Osteocyte (in vitro differentiated cells): ENCODE measurements at regions not wholly inside any gene's neighbourhood (a gene's known extent, or its start where the extent isn't known, plus 50 kb on each side); places are given as distances from the start of the nearest gene placed in this dataset.
A peak's percentile ranks its signal among the peaks of the same experiment; 100 is the strongest.
"Not testable (repeated sequence)": the region's sequence is repeated elsewhere in the genome, so short reads cannot be mapped to it uniquely, and the experiment has no call there.

Source experiments
- DNase-seq: peaks from one replicate; pipeline ENCODE4 v3.0.0; 2021; ENCODE audit warnings: mixed read lengths; ENCODE audit not compliant: unreplicated experiment; ENCODE audit errors: extremely low spot score
- H3K27ac Mint-ChIP-seq: one replicate; pipeline ENCODE4 v1.8.0; 2021; ENCODE audit warnings: mild to moderate bottlenecking, mixed read lengths; ENCODE audit not compliant: unreplicated experiment
- H3K27me3 Mint-ChIP-seq: one replicate; pipeline ENCODE4 v1.8.0; 2021; ENCODE audit warnings: mixed read lengths; ENCODE audit not compliant: unreplicated experiment
- H3K36me3 Mint-ChIP-seq: one replicate; pipeline ENCODE4 v1.8.0; 2021; ENCODE audit warnings: mixed read lengths; ENCODE audit not compliant: unreplicated experiment
- H3K4me1 Mint-ChIP-seq: one replicate; pipeline ENCODE4 v1.8.0; 2021; ENCODE audit warnings: mixed read lengths; ENCODE audit not compliant: unreplicated experiment
- H3K4me3 Mint-ChIP-seq: one replicate; pipeline ENCODE4 v1.8.0; 2021; ENCODE audit warnings: mild to moderate bottlenecking, moderate library complexity, mixed read lengths; ENCODE audit not compliant: unreplicated experiment
- H3K9me3 Mint-ChIP-seq: one replicate; pipeline ENCODE4 v1.8.0; 2021; ENCODE audit warnings: mixed read lengths; ENCODE audit not compliant: unreplicated experiment
- TF ChIP-seq, protein P1 (sequence below): fragments of 200-600 bp; sonication (generic); IDR thresholded peaks from 2 replicates; pipeline ENCODE4 v1.5.0; 2021; ENCODE audit warnings: antibody characterized with exemption, mild to moderate bottlenecking, moderate library complexity

DNA sequence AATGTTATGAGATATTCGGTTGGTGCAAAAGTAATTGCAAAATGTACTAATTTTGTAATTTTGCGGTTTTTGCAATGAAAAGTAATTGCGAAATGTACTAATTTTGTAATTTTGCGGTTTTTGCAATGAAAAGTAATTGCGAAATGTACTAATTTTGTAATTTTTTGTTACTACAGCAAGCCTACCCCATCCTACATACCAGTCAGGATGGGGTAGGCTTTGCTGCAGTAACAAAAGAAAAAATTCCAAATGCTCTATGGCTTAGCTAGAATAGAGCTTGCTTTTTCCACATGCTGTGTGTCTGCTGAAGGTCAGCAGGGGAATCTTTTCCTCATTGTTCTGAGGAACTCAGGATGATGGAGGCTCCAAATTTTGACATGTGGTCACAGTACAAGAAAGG is 83.3 kb upstream of the GPRC5B start:
- Mint-ChIP-seq H3K9me3 (no peaks in the 10 kb centered on the region), H3K27me3 (no peaks in the 10 kb centered on the region), H3K27ac (no peak overlapping the region), H3K36me3 (no peaks in the 10 kb centered on the region), H3K4me1 (no peaks in the 10 kb centered on the region), H3K4me3 (no peak overlapping the region)
- no peak for DNase-seq
- TF ChIP-seq, protein P1, sequence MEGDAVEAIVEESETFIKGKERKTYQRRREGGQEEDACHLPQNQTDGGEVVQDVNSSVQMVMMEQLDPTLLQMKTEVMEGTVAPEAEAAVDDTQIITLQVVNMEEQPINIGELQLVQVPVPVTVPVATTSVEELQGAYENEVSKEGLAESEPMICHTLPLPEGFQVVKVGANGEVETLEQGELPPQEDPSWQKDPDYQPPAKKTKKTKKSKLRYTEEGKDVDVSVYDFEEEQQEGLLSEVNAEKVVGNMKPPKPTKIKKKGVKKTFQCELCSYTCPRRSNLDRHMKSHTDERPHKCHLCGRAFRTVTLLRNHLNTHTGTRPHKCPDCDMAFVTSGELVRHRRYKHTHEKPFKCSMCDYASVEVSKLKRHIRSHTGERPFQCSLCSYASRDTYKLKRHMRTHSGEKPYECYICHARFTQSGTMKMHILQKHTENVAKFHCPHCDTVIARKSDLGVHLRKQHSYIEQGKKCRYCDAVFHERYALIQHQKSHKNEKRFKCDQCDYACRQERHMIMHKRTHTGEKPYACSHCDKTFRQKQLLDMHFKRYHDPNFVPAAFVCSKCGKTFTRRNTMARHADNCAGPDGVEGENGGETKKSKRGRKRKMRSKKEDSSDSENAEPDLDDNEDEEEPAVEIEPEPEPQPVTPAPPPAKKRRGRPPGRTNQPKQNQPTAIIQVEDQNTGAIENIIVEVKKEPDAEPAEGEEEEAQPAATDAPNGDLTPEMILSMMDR: no peak

- H3K4me1 Mint-ChIP-seq: no peaks in the 10 kb centered on the region
These were observed 82.9 kb upstream of the GPRC5B start for GRCh38 chr16:19967561-19967960.

DNA sequence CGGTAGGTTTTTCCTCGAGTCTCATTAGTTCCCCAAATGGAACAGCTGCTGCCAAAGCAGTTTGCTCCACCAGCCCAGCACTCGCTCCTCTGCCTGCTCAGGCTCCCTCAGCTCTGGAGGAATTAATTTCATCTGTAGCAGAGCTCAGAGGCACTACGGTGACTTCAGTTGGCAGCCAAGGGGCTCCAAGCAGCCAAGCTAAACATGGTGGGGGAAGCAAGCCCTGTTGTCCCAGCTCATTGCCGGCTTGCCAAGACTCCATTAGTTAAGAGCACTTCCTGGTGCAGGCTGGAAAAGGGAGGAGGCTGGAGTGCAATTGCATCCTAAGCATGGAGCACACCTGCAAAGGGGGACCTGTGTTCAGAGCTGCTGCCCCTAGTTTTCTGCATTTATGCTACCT is 78.7 kb upstream of the GPRC5B start:
- Mint-ChIP-seq H3K27ac (no peak overlapping the region), H3K36me3 (no peaks in the 10 kb centered on the region), H3K9me3 (no peaks in the 10 kb centered on the region), H3K4me1 (no peaks in the 10 kb centered on the region), H3K27me3 (no peaks in the 10 kb centered on the region), H3K4me3 (no peak overlapping the region)
- TF ChIP-seq, protein P1: no peak
- peak; percentile 53 for DNase-seq

More at GRCh38 chr16:19967561-19967960, 82.9 kb upstream of the GPRC5B start:
- no peaks in the 10 kb centered on the region for H3K9me3 Mint-ChIP-seq
- TF ChIP-seq, protein P1: no peak
- no peak overlapping the region for H3K4me3 Mint-ChIP-seq
- H3K27ac Mint-ChIP-seq: no peak overlapping the region
- H3K27me3 Mint-ChIP-seq: no peaks in the 10 kb centered on the region
- peak; percentile 42 for DNase-seq
- no peaks in the 10 kb centered on the region for H3K36me3 Mint-ChIP-seq

DNA sequence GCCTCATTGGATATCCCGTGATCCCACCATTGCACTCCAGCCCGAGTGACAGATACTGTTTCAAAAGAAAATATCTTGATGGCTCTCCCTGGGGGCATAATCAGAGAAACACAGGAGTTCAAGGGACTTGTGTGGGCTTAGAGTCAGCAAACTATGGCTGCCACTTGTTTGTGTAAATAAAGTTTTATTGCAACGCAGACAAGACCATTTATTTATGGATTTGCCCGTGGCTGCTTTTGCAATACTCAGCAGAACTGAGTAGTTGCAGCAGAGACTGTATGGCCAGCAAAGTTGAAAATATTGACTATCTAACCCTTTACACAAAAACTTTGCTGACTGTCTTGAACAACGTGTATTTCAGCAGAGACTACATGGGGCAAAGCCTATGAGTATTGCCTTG is 75.5 kb upstream of the GPRC5B start:
- Mint-ChIP-seq H3K27me3 (no peaks in the 10 kb centered on the region), H3K36me3 (no peaks in the 10 kb centered on the region), H3K4me1 (no peaks in the 10 kb centered on the region), H3K27ac (no peak overlapping the region), H3K9me3 (no peaks in the 10 kb centered on the region), H3K4me3 (no peak overlapping the region)
- DNase-seq: no peak
- TF ChIP-seq, protein P1: no peak

DNA sequence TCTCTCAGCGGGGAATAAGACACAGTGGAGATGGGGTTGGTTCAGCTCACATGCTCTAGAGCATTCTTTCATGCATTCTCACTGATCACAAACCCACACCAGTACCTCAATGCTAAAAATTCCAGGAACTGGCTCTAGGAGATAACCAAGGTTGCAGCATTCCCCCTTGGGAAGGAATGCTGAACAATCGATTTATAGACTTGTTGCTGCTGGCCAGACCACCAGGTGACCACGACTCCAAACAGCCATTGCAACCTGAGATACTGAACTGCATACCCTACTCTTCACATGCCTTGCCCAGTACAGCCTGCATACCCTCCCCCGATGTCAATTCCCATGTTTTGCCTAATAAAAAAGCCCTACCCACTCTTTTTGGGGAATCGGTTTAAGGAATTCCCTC is 75.1 kb upstream of the GPRC5B start:
- H3K4me1 Mint-ChIP-seq: no peaks in the 10 kb centered on the region
- DNase-seq: peak; percentile 15
- H3K36me3 Mint-ChIP-seq: no peaks in the 10 kb centered on the region

GRCh38 chr16:19955896-19956295 is 71.2 kb upstream of the GPRC5B start:
- H3K27ac Mint-ChIP-seq, H3K9me3 Mint-ChIP-seq, H3K4me3 Mint-ChIP-seq, H3K36me3 Mint-ChIP-seq, H3K27me3 Mint-ChIP-seq, H3K4me1 Mint-ChIP-seq, DNase-seq: not testable (repeated sequence)

More for the DNA sequence above, 75.1 kb upstream of the GPRC5B start:
- TF ChIP-seq, protein P1: no peak
- no peak overlapping the region for H3K27ac Mint-ChIP-seq
- no peaks in the 10 kb centered on the region for H3K27me3 Mint-ChIP-seq
- H3K4me3 Mint-ChIP-seq: no peak overlapping the region
- no peaks in the 10 kb centered on the region for H3K9me3 Mint-ChIP-seq

DNA sequence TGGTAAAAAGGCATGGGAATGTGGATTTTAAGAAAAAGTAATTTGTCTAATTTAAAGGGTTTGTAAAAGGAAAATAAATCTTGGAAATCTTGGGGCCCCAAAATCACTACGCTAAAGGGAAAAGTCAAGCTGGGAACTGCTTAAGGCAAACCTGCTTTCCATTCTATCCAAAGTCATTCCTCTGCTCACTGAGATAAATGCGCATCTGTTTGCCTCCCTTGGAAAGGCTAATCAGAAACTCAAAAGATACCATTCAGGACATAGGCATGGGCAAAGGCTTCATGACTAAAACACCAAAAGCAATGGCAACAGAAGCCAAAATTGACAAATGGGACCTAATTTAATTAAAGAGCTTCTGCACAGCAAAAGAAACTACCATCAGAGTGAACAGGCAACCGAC is 70.4 kb upstream of the GPRC5B start:
- H3K4me1 Mint-ChIP-seq, H3K4me3 Mint-ChIP-seq, H3K36me3 Mint-ChIP-seq, H3K9me3 Mint-ChIP-seq, H3K27ac Mint-ChIP-seq, H3K27me3 Mint-ChIP-seq, DNase-seq: not testable (repeated sequence)
